NCI-H82 treated with DMSO at 0.1 percent for 48 hours (cell line): ENCODE measurements at regions not wholly inside any gene's neighbourhood (a gene's known extent, or its start where the extent isn't known, plus 50 kb on each side); places are given as distances from the start of the nearest gene placed in this dataset.

Source experiments
- DNase-seq: peaks from one replicate; lab custom pipeline; 2025; ENCODE audit not compliant: unreplicated experiment; lab: John Stamatoyannopoulos, UW

DNA sequence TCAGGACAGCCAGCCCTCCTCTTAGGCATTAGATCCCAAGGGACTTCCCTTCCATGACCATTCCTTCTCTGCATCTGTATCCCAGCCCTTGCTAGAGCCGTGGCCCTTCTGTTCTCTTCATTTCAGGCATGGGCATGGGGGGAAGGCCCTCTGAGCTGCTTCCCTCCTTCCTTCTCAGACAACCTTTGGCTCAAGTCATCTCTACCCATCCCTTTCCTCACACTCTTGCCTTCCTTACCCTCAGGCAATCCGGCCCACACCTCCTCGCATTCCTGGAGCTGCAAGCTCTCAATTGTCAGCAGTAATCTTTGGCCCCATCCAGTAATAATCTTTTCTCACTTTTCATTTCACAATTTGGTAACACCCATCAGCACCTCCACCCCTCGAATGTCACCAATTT is 426.9 kb upstream of the JARID2 start:
- DNase-seq: no peak

DNA sequence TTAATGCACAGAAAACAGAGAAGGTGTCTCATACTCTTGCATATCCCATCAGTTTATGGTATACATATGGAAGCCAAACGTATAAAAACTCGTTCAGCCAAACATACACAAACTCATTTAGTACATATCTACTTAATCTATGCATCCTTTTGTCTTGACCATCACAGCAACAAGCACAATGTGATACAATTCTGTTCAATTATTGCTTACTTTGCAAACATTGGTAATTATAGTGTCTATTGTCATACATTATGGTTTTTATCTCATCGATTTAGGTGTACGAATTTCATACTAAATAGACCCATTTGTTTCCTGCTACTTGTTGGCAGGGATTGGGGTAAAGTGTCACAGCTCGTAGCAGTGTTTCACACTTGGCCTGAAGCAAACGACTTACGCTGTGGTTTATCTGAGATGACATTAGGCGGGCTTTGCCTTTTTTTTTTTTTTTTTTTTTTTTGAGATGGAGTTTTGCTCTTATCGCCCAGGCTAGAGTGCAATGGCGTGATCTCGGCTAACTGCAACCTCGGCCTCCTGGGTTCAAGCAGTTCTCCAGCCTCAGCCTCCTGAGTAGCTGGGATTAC is 425.9 kb upstream of the JARID2 start:
- DNase-seq: no peak

- DNase-seq: no peak
These were observed 423.8 kb upstream of the JARID2 start for GRCh38 chr6:14822012-14822553.

- no peak for DNase-seq
These were observed 423.2 kb upstream of the JARID2 start for GRCh38 chr6:14822679-14823078.

- DNase-seq: no peak
These were observed 421.8 kb upstream of the JARID2 start for GRCh38 chr6:14824060-14824459.

GRCh38 chr6:14824484-14825275 is 421.2 kb upstream of the JARID2 start:
- DNase-seq: no peak

DNA sequence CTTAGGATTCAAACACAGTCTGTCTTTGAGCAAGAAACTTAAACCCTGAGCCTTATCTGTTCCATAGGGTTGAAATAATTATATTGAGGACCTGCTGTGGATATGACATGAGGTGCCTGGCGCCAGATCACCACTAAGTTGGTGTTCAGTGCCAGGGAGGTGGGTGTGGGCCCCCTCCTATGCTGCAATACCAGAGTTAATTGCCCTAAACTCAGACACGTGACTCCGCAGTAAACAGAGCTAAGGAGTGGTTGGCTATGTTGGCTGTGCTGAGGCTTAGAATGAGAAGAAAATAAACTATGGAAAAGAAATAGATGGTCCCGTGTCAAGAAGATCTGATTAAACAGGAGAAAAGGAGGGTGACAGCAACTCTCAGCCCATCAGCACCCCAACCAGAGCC is 419.4 kb upstream of the JARID2 start:
- no peak for DNase-seq

GRCh38 chr6:14827354-14827753 is 418.5 kb upstream of the JARID2 start:
- DNase-seq: no peak

DNA sequence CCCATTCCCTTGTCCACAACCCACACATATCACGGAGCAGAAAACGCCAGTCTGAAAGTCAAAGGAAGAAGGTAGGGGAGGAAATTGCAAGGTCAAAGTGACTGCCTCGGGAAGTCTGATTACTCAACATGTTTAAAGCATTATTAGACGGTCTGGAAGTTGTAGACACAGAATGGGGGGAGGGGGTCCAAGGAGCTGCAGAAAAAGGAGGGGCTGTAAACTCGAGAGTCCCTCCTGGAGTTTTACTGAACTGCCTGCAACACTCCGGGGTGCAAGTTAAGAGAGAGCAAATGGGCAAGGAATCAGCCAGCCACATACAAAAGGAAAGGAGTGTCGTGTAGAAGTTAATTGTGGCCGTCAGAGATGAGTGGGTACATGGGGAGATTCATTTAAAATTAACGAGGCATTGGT is 417.7 kb upstream of the JARID2 start:
- no peak for DNase-seq

DNA sequence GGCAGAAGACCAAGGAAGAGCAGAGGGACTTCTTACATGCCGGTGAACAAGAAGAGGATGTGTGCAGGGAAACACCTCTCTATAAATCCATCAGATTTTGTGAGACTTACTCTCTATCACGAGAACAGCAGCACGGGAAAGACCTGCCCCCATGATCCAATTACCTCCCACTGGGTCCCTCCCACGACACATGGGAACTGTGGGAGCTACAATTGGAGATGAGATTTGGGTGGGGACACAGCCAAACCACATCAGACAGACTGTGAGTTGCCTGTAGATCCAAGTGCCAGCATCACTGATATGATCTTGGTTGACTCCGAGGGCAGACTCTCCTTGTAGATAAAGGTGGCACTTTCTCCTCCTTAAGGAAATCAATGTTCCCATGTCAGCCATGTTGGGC is 414.8 kb upstream of the JARID2 start:
- no peak for DNase-seq

DNA sequence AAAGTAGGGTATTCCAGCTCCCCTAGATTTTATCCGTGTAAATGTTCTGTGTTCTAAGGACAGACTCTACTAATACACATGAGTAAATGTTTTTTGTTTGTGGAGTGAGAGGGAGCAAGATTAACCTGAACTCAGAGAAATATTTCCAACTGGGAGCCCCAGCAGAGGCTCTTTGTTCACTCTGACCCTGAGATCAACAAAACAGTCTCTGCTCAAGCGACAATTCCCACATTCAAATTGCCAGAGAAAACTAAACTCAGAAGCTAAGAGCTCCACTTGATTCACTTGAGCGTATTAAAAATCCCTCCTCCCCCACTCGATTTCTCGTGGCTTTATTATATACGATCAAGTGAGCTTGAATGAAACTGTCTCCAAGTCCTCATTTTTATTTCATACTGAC is 413.9 kb upstream of the JARID2 start:
- no peak for DNase-seq

GRCh38 chr6:14832427-14832826 is 413.4 kb upstream of the JARID2 start:
- no peak for DNase-seq

GRCh38 chr6:14834851-14835530 is 410.9 kb upstream of the JARID2 start:
- no peak for DNase-seq

DNA sequence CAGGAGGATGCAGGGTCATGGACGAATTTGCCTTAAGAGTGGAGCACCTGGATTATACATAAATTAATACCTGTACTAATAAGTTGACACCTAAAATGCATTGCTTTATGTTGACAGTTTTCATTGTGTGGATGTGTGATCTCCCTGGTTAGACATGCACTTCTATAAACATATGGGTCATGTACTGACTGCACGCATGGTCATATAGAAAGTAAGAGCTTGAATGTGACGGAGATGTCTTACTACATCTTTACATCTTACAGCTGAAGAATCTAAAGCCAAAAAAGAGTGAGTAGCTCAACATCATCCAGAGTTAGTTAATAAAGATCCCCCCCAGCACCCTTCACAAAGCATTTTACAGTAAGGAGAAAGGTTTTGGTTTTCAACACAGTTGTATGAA is 408.4 kb upstream of the JARID2 start:
- no peak for DNase-seq

- peak; percentile 39 for DNase-seq
These were observed 407.7 kb upstream of the JARID2 start for GRCh38 chr6:14838133-14838583.

GRCh38 chr6:14841901-14842421 is 403.9 kb upstream of the JARID2 start:
- no peak for DNase-seq

DNA sequence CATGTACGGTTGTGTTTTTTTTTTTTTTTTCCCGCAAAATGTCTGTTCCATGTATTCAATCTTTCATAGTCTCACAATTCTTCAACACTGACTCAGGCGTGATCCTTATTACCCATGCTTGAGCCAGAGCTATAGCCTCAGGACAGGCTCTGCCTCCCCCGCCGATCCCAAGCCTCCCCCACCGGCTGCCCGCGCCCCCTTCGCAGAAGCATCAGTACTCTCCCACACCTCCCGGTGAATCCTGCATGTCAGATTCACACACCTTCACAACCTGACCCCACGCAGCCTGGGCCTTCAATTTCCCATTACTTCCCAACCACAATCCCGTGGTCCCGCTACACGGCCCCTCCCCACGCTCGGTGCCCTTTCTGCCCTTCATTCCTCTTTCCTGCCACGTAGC is 401.5 kb upstream of the JARID2 start:
- DNase-seq: no peak

DNA sequence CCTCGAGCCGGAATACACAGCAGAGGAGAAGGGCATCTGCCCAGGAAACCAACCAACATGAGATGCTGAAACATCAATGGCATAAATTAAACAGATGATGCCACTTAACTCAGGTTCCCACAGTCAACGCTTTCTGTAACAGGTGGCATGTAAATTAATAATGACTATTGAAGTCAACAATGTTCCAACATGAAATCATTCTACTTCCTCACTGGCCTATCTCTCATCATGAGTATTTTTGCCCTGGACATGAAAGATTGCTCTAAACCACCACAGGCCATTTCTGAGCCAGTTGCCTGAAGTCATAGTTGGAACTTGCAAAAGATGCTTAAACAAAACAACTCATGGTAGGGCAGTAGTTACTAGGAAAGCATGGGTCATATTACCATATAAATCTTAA is 397.9 kb upstream of the JARID2 start:
- no peak for DNase-seq

DNA sequence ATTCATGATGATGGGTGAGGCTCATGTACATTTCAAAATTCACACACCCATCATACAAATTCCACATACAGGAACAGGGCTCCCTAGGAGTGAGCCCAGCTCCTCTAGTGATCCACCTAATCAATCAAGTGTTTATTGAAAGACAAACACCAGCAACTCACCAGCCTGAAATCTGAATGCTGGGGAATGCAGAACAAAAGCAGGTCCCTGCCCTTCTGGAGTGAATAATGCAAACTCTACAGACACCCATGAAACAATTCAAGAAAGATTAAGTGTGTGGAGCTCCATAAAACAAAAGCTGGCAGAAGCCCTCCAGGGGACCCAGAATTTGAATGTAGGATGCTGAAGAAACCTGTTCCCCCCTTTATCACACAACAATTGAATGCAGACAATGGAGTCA is 396.7 kb upstream of the JARID2 start:
- no peak for DNase-seq

DNA sequence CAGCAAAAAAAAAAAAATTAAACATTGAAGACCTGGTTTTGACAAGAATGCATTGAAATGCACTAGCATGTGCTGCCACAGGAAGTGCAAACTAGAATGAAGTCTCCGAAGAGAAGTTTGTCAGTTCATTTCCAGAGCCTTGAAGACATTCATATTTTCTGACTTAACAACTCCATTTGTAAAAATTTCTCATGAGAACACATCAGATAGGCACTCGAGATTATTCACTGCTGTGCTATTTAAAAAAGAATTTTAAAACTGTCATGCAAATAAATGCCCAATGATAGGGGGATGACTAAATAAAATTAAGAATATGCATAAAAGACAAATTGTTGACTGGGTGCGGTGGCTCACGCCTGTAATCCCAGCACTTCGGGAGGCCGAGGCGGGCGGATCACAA is 394.6 kb upstream of the JARID2 start:
- no peak for DNase-seq

DNA sequence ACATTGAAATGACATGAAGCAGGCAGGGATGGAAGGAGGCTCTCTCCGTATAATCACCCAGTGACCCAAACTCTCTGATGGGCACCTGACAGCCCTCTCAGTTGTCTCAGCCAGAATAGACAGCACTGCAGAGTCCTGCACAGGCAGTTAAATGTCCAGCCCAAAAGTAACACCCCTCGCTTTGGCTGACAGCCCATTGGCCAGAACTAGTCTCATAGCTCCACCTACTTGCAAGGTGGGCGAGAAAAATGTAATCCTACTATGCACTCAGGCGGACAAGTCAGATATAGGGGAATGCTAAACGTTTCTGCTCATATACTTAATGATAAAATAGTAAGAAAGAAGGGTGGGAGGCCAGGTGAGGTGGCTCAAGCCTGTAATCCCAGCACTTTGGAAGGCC is 393.5 kb upstream of the JARID2 start:
- no peak for DNase-seq

- no peak for DNase-seq
These were observed 389.7 kb upstream of the JARID2 start for GRCh38 chr6:14856177-14856576.
